ENCODE measurements at regions not wholly inside any gene's neighbourhood (a gene's known extent, or its start where the extent isn't known, plus 50 kb on each side); places are given as distances from the start of the nearest gene placed in this dataset.

- no peak for TF ChIP-seq EZH2 (IDR thresholded peaks at IDR 0.05; ENCODE audit: borderline replicate concordance)
- no peak for TF ChIP-seq CTCF (IDR thresholded peaks at IDR 0.05; ENCODE audit: poor library complexity)
These were observed 797.7 kb upstream of the ARGLU1 start for GRCh38 chr13:107365466-107366215.

Data from hepatocyte (in vitro differentiated cells).